Astrocyte (in vitro differentiated cells and primary cell): ENCODE measurements at regions not wholly inside any gene's neighbourhood (a gene's known extent, or its start where the extent isn't known, plus 50 kb on each side); places are given as distances from the start of the nearest gene placed in this dataset.

Source experiments
- CTCF ChIP-seq: IDR thresholded peaks from 2 replicates; pipeline ENCODE4 v1.5.1; 2011; ENCODE audit warnings: low read depth, mild to moderate bottlenecking, inconsistent platforms, low read length, moderate library complexity; ENCODE audit not compliant: insufficient read depth
- EZH2 ChIP-seq: IDR thresholded peaks from 2 replicates; pipeline ENCODE4 v1.6.1; 2012; ENCODE audit warnings: mild to moderate bottlenecking, low read length, inconsistent platforms; ENCODE audit not compliant: insufficient read depth

GRCh38 chr5:124022966-124023365 lies 511.0 kb downstream of the CSNK1G3 start:
- TF ChIP-seq EZH2: no peak
- no peak for TF ChIP-seq CTCF
